Activated CD4-positive, alpha-beta T cell treated with anti-CD3 and anti-CD28 coated beads for 48 hours (primary cell): ENCODE measurements at regions not wholly inside any gene's neighbourhood (a gene's known extent, or its start where the extent isn't known, plus 50 kb on each side); places are given as distances from the start of the nearest gene placed in this dataset.

Source experiments
- DNase-seq: peaks from one replicate; pipeline ENCODE4 v3.0.0-alpha.2; 2020

DNA sequence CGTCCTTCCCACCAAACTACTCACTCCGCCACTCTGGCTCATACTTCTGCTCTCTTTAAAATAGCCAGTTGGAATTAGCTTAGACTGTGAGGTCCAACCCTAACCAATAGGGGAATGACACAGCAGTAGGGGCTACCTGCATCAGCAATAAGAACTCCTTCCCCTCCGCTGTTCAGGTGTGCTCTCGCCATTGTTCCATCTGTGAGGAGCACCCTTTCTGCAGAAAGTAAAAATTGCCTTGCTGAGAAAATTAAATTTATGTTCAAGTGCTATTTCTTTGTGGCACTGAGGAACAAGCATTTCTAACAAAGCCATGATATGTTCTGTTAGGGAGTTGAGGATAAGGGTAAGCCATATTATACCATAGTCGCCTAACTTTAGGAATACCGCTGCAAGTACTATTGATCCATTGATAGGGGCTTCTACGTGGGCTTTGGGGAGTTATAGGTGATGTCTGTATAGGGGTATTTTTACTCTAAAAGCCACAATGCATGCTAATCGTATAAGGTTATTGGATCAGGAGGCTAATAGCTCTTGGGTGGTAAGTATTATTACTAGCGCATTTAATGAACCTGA lies 1269.5 kb downstream of the TYW1 start:
- no peak for DNase-seq

DNA sequence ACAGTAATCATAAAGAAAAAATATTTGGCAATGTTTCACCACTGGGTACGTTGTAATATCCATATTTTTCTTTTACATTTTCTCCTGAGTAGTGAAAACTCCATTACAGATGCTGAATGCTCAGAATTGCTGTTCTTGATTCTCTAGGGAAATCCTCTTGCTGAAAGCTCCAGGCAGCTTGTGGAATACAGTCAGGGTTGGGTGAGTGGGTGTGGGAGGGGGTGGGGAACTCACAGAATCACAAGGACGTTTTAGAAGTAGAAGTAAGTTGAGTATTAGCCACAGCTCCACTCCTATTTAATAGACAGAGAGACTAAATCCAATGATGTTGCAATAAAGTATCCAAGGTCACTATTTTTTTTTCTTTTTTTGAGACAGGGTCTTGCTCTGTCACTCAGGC lies 1270.9 kb downstream of the TYW1 start:
- no peak for DNase-seq

DNA sequence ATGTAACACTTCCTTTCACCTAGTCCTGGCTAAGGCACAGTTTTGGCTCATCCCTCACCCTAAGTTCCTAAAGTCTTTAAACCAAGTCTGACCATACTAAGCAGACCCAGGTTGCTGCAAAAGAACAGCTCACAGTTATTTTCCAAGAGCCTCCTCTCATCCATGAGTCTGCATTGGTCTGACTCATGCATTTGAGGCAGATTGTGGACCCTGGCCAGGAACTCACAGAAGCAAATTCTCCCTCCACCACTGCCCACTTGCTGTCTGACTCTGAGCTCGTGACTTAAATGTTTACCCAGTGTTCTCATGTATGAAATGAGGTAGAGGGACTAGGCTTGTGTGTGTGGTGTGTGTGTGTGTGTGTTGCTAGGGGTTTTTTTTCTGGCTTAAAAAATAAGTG lies 1272.8 kb downstream of the TYW1 start:
- DNase-seq = no peak

DNA sequence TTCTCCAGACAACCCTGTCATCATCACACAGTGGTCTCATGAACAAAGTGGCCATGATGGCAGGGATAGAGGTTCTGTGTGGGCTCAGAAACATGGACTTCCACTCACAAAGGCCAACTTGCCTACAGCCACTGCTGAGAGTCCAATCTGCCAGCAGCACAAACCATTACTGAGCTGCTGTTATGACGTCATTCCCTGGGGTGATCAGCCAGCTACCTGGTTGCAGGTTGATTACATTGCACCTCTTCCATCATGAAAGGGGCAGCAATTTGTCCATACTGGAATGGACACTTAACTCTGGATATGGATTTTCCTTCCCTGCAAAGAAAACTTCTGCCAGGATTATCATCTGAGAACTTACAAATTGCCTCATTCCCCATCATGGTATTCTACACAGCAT lies 1275.9 kb downstream of the TYW1 start:
- DNase-seq = no peak

DNA sequence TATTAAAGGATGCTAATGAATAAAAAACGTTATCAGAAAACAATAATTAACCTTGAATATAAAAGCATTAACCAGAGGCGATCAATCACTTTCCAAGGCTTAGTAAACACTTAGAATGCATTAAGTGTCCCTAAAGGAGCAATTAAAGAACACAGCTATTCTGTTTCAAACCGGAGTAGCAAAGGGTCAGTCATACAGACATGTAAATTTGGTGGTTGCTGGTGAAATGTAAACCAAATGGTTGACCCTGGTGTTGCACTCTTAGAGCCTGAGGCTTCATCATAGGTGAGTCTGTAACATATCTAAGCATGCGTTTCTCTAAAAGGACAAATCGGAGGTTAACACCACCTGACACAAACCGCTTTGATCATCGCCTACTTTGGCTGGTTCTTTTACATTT lies 1280.1 kb downstream of the TYW1 start:
- DNase-seq = no peak

DNA sequence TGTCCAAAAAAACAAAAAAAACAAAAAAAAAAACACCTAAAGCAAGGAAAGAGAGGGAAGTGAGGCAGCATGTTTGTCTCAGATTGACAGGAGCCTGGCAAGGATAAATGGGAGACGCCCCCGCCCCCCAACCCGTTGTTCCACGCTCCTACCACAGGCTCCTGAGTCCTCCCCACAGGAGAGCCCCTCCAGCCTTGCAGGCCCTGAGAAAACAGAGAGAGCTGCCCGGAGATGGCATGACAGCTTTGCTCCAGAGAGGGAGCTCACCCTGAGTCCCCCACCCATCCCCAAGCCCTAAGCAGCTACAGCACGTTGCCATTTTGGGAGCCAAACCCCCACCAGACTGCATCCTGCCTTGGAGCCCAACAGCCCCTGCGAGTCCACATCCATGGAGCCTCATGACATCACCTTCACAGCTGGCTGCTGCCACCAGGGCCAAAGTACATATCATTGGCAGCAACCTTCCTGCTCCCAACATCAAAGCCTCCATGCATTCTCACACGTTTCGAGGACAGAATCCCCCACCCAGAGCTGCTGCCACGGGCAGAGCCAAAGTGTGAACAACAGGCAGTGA lies 1283.3 kb downstream of the TYW1 start:
- no peak for DNase-seq

DNA sequence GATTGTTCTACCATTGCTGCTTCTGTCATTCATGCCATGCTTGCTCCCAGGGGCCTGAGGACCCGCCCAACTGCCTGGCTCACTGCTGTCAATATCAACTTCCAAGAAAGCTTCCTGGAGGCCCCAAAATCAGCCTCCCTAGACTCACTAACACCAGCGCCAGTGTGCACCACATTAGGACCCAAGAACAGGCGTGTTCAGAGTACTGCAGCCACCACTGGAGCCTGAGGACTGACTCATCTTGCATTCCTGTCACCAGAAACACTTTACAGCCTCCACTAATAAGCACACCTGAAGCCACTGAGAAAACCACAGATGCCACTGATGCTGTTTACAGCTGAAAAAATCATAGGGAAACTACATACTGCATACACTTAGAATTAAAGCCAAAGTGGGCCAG lies 1284.3 kb downstream of the TYW1 start:
- no peak for DNase-seq

DNA sequence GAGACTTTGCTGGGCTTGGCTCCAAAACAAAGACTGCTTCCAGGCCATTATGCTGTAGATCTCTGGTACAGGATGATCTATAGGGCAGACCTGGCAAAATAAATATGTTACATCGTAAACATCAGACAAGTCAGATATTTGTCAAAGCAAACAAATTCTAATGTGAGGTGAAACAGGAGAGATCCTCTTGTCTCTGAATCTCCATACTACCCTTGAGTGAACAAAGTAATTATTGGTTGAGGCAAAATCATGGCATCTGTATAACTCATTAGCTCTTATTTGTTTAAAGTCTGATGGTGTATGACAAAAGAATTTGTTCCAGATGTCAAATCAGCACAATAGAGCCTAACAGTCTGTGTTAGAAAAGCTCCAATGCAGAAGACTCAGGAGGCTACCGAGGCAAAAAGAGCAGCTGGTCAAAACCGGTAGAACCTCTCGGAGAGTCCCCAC lies 1291.5 kb downstream of the TYW1 start:
- DNase-seq = no peak

DNA sequence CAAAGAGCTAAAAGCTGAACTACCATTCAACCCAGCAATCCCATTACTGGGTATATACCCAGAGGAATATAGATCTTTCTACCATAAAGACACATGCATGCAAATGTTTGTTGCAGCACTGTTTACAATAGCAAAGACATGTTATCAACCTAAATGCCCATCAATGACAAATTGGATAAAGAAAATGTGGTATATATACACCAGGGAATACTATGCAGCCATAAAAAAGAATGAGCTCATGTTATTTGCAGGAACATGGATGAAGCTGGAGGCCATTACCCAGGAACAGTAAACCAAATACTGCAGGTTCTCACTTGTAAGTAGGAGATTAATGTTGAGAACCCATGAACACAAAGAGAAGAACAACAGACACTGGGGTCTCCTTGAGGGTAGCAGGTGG lies 1295.1 kb downstream of the TYW1 start:
- no peak for DNase-seq

DNA sequence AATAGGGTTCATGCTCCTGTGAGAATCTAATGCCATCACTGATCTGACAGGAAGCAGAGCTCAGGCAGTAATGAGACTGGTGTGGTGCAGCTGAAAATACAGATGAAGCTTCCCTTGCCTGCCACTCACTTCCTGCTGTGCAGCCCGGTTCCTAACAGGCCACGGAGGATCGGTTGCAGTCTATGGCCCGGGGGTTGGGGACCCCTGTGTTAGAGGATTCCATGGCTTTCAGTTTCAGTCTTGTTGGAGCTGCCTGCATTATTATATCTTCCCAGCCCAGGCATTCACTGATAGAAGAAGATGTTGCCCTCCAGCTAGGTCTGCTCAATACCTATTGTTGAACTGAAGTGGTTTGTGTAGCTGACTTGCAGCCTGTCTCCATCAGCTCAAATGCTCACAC lies 1298.8 kb downstream of the TYW1 start:
- DNase-seq = no peak

DNA sequence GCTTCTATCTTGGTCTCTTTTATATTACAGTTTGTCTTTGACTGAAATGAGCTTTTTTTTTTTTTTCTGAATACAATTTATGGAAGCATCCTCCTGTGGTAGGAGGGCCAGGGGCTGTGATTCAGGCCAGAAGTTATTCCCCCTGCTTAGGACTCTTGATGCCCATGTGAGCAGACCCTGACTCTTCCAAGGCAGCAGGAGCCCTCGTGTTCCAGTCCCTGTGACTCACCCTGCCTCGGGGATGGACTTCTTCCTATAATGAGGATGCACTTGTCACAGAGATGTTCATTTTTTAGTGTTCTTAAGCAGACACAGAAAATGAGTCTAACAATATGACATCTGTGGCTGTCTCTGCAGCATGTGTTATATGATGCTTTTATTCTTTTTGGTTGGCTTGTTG lies 1293.7 kb upstream of the AUTS2 start:
- DNase-seq = no peak

DNA sequence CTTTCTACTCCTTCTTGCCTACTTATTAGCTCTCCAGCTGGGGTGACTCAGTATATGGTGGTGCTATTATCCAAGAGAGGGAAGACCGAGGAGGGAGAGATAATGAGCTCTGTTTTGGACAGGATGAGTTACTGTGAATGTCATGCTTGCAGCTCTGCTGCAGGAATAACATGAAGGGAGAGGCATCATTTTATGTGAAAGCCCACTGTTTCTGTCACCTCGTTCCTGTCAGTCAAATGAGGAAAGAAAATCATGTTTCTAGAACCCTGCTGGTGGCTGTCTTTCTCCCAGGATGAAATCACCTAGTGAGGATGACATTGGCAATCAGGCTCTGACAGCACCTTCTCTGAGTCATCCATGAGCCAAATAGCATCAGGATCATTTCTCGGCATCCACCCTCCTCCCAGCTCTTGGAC lies 1291.6 kb upstream of the AUTS2 start:
- DNase-seq = no peak

DNA sequence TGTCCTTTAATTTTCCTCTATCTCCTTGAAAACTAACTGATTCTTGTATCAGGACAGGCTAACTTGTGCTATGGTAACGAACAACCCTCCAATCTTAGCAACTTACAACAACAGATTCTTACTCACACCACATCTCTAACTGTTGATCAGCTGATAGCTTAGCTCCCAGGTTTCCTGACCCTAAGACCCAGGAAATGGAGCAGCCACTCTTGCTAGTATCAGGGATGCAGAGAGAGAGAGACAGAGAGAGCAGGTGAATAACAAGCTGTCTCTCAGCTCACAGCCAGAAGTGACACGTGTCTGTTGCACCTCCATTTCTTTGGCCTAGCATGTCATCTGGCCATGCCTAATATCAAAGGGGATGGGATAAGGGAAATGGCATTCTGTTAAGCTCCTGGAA lies 1289.0 kb upstream of the AUTS2 start:
- no peak for DNase-seq

DNA sequence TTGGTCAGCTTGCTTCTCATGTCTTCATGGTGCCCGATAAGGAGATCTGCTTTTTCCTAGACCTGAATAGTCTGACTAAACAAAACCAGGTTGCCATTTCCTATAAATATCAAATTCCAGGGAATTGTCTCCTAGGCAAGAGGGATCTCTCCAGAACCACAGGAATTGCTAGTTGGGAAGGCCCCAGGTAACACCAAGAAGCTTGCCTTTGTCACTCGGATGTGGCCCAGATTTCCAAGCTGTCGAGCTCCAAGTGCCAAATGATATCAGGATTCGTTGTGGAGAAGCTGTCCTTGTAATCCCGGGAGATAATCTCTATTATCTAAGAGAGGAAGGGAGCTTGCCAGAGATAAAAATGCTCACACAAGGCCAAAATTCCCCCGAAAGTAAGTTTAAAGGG lies 1288.5 kb upstream of the AUTS2 start:
- DNase-seq = no peak

DNA sequence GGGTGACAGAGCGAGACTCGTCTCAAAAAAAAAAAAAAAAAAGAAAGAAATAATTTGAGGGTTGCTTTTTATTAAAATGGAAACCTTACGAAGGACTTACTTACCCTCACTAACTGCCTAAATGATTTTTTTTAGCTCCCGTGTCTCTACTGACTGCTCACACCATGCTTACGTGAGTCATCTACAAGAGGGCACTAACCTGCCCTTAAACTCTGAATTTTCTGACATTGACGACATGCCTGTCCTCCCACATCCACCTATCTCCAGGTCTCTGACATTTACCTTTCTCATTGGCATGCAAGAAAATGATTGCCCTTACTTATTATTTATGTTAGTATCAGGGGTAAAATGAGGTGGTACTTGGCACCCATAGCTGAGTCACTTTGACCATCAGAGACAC lies 1286.3 kb upstream of the AUTS2 start:
- no peak for DNase-seq

DNA sequence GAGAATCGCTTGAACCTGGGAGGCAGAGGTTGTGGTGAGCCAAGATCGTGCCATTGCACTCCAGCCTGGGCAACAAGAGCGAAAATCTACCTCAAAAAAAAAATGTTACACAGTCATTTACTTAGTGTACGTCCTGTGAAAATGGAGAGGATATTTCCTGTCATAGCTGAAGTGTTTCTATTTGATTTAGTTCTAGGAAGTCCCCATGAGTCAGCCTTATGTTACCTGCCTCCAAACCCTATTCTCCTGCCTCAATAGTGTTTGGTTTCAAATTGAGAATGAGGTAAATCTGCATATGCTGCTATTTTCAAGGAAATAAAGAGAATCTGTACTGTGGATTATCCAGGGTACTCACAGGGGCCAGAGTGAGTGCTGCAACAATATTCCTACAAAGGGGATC lies 1284.5 kb upstream of the AUTS2 start:
- no peak for DNase-seq

DNA sequence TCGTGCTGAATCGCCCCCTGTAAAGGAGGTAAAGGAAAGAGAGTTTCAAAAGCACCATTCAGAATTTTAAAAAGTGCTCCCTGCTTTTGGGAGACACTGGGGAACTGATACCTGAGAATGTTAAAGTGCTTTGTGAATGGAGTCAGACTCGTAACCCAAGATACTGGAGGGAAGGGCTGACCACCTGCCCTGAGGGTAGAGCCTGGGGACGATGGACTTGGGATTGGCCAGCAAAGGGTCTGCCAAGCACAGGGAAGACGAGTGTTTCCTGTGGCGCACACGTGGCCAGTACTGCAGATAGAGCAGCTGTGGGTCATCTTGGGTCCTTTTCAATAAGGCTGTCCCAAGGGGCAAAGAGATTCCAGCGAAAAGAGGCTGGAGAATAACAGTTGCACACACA lies 1284.1 kb upstream of the AUTS2 start:
- no peak for DNase-seq

DNA sequence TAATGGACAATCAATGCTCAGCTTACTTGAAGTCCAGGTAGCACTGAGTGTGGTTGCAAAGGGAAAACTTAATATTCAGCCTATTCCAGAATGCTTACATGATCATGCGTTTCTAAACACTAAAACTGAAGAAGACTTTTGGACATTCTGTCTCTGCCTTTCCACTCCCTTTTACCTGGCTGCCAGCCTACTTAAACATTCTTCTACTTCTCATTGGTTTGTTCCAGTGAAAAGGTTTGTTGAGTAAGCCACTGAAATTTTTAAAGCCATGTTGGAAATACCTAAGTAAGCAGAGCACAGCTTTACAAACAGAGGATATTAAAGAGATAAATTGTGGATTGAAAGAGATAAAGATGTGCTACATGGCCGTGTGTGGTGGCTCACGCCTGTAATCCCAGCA lies 1280.8 kb upstream of the AUTS2 start:
- no peak for DNase-seq

DNA sequence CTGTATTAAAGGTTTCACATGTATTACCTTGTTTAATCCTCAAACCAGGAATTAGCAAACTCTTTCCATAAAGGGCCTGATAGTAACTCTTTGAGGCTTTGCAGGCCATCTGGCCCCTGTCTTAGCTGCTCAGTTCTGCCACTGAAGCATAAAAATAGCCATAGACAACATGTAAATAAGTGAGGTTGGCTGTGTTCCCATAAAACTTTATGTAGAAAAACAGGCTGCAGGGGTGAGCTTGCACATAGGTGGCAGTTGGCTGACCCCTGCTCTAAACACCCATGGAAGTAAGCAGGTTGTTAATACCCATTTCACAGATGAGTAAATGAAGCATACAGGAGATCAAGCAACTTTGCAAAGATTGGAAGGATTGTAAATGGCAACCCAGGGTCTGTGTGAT lies 1279.2 kb upstream of the AUTS2 start:
- DNase-seq = no peak

DNA sequence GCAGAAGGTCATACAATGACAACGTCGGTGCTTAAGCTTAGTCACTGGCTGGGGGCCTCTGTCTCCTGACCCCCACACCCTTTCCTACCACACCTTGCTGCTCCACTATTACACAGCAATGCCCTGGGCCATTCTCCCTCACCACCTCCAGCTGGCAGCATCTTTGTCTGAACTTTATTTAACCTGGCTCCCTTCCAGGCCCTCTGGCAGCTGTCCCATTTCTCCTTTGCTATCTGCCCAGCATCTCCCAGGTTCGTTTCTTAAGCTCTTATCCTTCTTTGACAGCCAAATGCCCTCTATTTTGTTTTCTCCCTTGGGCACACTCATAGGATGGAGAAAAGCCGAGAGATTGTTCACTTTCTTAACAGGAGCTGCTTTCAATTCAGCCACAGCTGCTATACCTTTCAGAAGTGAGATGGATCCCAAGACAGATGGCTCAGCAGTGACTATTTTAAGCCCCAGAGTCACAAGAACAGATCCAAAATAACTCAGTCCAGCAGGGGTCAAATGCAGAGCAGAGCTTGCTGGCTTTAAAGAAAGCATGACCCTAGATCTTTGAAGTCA lies 1277.1 kb upstream of the AUTS2 start:
- no peak for DNase-seq

DNA sequence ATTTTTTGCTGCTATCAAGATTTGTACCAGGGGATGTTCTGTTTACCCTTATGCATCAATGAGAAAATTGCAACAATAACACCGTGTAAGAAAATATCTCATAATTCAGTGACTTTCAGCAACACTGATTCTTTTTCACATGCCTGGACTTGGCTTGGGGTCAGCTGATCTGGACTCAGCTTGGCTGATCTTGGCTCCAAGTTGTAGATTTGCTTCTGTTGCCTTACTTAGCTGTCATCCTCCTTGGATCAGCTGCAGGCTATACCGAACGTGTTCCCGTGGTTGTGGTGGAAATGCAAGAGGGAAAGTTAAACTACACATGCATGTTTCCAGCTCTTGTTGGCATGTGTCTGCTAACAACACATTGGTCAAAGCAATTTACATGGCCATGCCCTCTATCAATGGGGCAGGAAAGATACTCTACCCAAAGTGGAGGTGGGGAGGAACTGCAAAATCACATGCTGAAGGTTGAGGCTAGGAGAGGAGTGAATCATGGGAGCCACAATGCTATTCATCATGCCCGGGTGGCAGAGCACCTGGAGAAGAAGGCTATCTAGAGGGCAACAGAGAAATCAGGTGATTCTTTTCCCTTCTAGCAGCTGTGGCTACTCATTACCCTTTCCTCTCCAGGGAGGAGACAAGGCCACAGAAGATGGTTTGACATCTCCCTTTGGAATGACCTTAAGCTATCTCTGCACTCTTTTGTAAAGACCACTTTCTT lies 1276.3 kb upstream of the AUTS2 start:
- DNase-seq = no peak

DNA sequence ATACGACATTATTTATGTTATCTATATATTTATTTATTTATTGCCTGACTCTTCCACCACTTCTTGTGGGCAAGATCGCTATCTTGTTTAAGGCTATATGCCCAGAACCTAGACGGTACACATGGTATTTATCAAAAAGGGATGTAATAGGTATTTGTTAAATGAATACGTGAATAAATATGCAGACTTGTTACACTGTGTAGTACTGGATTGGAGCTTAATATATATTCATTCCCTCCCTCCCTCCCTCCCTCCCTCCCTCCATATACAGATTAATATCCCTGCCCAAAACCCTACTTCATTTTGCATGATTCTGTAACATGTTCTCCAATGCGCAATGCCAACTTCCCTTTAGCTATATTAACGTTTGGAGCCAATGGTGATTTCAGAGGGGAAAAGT lies 1273.7 kb upstream of the AUTS2 start:
- no peak for DNase-seq

DNA sequence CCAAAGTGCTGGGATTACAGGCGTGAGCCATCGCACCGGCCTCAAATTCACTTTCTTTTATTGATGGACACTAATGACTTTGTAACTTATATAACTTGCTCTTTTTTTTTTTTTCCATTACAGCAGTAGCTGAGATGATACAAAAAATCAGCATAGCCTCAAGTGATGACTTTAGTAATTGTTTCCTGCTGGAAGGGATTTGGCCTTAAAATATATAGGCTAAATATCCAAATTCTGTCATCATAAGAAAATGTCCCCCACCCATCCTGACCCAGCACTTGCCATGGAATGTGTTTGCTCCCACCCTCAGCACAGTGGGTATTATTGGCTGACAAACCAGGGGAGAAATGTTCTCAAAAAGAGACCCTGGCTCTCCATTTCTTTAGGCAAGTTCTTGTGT lies 1264.1 kb upstream of the AUTS2 start:
- DNase-seq = no peak

DNA sequence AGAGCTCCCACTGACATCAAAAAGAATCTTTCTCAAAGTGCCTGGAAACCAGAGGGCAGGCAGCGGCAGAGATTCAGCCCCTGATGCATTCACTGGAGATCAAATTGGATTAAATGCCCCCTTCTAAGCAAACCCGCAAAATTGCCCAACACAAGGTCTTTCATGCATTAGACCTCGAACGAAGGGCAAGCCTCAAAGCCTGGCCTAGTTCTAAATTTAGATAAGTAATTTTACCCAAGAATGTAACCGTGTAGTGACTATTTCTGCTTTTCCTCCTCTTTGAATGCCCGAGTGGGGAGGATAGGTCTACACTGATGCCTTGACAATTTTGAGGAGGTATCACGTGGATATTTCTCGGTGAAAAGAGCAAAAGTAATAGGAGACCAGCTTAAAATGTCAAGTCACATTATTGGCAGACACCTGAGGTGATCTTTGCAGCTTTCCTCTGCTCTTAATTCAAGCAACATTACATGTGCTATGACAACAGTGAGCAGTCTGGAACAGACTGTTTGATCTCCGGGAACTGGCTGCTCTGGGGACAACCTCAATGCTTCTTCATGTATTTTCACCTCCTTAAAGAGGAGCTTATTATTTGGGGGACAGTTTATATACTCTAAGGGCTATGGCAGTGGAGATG lies 1263.5 kb upstream of the AUTS2 start:
- no peak for DNase-seq
